ENCODE measurements at regions not wholly inside any gene's neighbourhood (a gene's known extent, or its start where the extent isn't known, plus 50 kb on each side); places are given as distances from the start of the nearest gene placed in this dataset.

- Histone ChIP-seq H3F3A (ENCODE audit: insufficient read depth, low read length) (no peaks in the 10 kb centered on the region), H3K9me2 (replicated peaks; ENCODE audit: insufficient read depth, low read length) (no peaks in the 10 kb centered on the region), H2AFZ (ENCODE audit: low read length) (no peak overlapping the region), H3K9ac (ENCODE audit: low read length) (no peak overlapping the region), H3K9me3 (replicated peaks; ENCODE audit: insufficient read depth, low read length) (no peaks in the 10 kb centered on the region), H3K27me3 (replicated peaks; ENCODE audit: insufficient read depth, low read length) (no peaks in the 10 kb centered on the region), H4K20me1 (ENCODE audit: insufficient read depth, low read length) (no peaks in the 10 kb centered on the region), H3K4me2 (ENCODE audit: low read depth, low read length) (no peak overlapping the region), H3K4me3 (ENCODE audit: low read length) (no peak overlapping the region), H3K4me1 (ENCODE audit: low read length) (no peaks in the 10 kb centered on the region), H3K79me2 (ENCODE audit: low read length) (no peaks in the 10 kb centered on the region), H3K36me3 (replicated peaks; ENCODE audit: insufficient read depth, low read length) (no peaks in the 10 kb centered on the region), H3K27ac (ENCODE audit: low read length) (no peak overlapping the region)
- no peak for DNase-seq
- TF ChIP-seq CTCF (IDR thresholded peaks at IDR 0.05; ENCODE audit: low read length) (no peak), EZH2 (optimal IDR thresholded peaks at IDR 0.05; ENCODE audit: low read depth, low read length) (no peak), EZH2phosphoT487 (IDR thresholded peaks at IDR 0.05; ENCODE audit: low read length) (no peak)
These were observed 390.9 kb downstream of the TEX13C start for GRCh38 chrX:125710403-125711062.

GRCh38 chrX:125711103-125711502 lies 391.4 kb downstream of the TEX13C start:
- H3K4me3 ChIP-seq (ENCODE audit: low read length): no peak overlapping the region
- TF ChIP-seq EZH2 (optimal IDR thresholded peaks at IDR 0.05; ENCODE audit: low read depth, low read length) (no peak), EZH2phosphoT487 (IDR thresholded peaks at IDR 0.05; ENCODE audit: low read length) (no peak), CTCF (IDR thresholded peaks at IDR 0.05; ENCODE audit: low read length) (no peak)
- no peaks in the 10 kb centered on the region for H3K36me3 ChIP-seq (replicated peaks; ENCODE audit: insufficient read depth, low read length)
- no peaks in the 10 kb centered on the region for H3K4me1 ChIP-seq (ENCODE audit: low read length)
- H3K4me2 ChIP-seq (ENCODE audit: low read depth, low read length): no peak overlapping the region
- H3K9ac ChIP-seq (ENCODE audit: low read length): no peak overlapping the region
- no peaks in the 10 kb centered on the region for H3K9me3 ChIP-seq (replicated peaks; ENCODE audit: insufficient read depth, low read length)
- no peak for DNase-seq
- H3K9me2 ChIP-seq (replicated peaks; ENCODE audit: insufficient read depth, low read length): no peaks in the 10 kb centered on the region
- H3K79me2 ChIP-seq (ENCODE audit: low read length): no peaks in the 10 kb centered on the region
- H4K20me1 ChIP-seq (ENCODE audit: insufficient read depth, low read length): no peaks in the 10 kb centered on the region
- H2AFZ ChIP-seq (ENCODE audit: low read length): no peak overlapping the region
- H3K27me3 ChIP-seq (replicated peaks; ENCODE audit: insufficient read depth, low read length): no peaks in the 10 kb centered on the region
- H3F3A ChIP-seq (ENCODE audit: insufficient read depth, low read length): no peaks in the 10 kb centered on the region
- H3K27ac ChIP-seq (ENCODE audit: low read length): no peak overlapping the region

GRCh38 chrX:125713633-125714032 lies 394.0 kb downstream of the TEX13C start:
- TF ChIP-seq EZH2 (optimal IDR thresholded peaks at IDR 0.05; ENCODE audit: low read depth, low read length) (no peak), EZH2phosphoT487 (IDR thresholded peaks at IDR 0.05; ENCODE audit: low read length) (no peak), CTCF (IDR thresholded peaks at IDR 0.05; ENCODE audit: low read length) (no peak)

More at GRCh38 chrX:125713633-125714032, 394.0 kb downstream of the TEX13C start:
- Histone ChIP-seq H3K79me2 (ENCODE audit: low read length) (no peaks in the 10 kb centered on the region), H3K36me3 (replicated peaks; ENCODE audit: insufficient read depth, low read length) (no peaks in the 10 kb centered on the region), H3K9me3 (replicated peaks; ENCODE audit: insufficient read depth, low read length) (no peaks in the 10 kb centered on the region), H2AFZ (ENCODE audit: low read length) (no peak overlapping the region), H3K4me3 (ENCODE audit: low read length) (no peak overlapping the region), H3K4me2 (ENCODE audit: low read depth, low read length) (no peak overlapping the region), H4K20me1 (ENCODE audit: insufficient read depth, low read length) (no peaks in the 10 kb centered on the region), H3K9ac (ENCODE audit: low read length) (no peak overlapping the region), H3K4me1 (ENCODE audit: low read length) (no peaks in the 10 kb centered on the region), H3K27me3 (replicated peaks; ENCODE audit: insufficient read depth, low read length) (no peaks in the 10 kb centered on the region), H3K27ac (ENCODE audit: low read length) (no peak overlapping the region), H3F3A (ENCODE audit: insufficient read depth, low read length) (no peaks in the 10 kb centered on the region), H3K9me2 (replicated peaks; ENCODE audit: insufficient read depth, low read length) (no peaks in the 10 kb centered on the region)
- DNase-seq: no peak

Measured in MM.1S (cell line).